ENCODE measurements at regions not wholly inside any gene's neighbourhood (a gene's known extent, or its start where the extent isn't known, plus 50 kb on each side); places are given as distances from the start of the nearest gene placed in this dataset.

DNA sequence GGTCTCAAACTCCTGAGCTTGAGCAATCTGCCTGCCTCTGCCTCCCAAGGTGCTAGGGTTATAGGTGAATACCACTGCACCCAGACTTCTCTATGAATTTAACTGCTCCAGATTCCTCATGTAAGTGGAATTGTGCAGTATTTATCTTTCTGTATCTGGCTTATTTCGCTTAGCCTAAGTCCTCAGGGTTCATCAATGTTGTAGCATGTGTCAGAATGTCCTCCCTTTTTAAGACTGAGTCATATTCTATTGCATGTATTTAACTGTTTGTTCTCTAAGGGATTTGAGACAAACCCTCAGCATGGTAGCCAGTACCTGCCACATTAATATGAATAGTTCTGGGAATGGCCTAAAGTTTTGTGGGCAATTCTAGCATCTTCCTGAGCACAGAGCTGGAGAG is 53.9 kb upstream of the TUT7 start:
- DNase-seq (ENCODE audit: low spot score in 2 of 2) = no peak
- intact Hi-C loops (cut with DNase I; ENCODE audit: low total_unique reads) = no loop called here
- TF ChIP-seq POLR2A (IDR thresholded peaks at IDR 0.05) = no peak
- TF ChIP-seq, protein P1, sequence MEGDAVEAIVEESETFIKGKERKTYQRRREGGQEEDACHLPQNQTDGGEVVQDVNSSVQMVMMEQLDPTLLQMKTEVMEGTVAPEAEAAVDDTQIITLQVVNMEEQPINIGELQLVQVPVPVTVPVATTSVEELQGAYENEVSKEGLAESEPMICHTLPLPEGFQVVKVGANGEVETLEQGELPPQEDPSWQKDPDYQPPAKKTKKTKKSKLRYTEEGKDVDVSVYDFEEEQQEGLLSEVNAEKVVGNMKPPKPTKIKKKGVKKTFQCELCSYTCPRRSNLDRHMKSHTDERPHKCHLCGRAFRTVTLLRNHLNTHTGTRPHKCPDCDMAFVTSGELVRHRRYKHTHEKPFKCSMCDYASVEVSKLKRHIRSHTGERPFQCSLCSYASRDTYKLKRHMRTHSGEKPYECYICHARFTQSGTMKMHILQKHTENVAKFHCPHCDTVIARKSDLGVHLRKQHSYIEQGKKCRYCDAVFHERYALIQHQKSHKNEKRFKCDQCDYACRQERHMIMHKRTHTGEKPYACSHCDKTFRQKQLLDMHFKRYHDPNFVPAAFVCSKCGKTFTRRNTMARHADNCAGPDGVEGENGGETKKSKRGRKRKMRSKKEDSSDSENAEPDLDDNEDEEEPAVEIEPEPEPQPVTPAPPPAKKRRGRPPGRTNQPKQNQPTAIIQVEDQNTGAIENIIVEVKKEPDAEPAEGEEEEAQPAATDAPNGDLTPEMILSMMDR (IDR thresholded peaks at IDR 0.05) = no peak
- WGBS, 2 donors = 40 to 43% methylated on average over 1 of the region's 1 CpG
- H3K4me3 ChIP-seq (ENCODE audit: low read depth, poor library complexity, severe bottlenecking) = no peak overlapping the region

DNA sequence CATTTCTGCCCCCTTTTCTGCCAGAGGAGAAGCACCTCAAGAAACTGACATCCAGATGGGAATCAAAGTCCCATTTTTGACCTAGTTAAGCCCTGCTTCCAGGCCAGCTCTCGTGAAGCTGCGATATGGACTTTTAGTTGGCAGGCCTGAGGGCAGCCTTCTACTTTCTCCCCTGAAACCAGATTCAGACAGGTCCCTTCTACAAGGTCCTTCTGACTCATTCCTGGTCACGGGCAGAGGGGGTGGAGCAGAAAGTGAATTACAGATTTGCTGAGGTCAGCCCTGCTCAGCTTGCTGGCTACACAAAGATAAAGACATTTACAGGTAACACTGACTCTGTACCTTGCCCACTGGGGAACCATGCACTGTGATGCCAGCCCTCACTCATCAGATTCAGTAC is 52.8 kb upstream of the TUT7 start:
- no peak for TF ChIP-seq POLR2A (IDR thresholded peaks at IDR 0.05)
- TF ChIP-seq, protein P1 (IDR thresholded peaks at IDR 0.05) = no peak
- intact Hi-C loops (cut with DNase I; ENCODE audit: low total_unique reads) = no loop called here
- H3K4me3 ChIP-seq (ENCODE audit: low read depth, poor library complexity, severe bottlenecking) = no peak overlapping the region
- peak in 1 of 2 donors; percentile 39 for DNase-seq (ENCODE audit: low spot score in 2 of 2)
- WGBS, 2 donors = 37 to 49% methylated on average over 3 of the region's 3 CpGs

DNA sequence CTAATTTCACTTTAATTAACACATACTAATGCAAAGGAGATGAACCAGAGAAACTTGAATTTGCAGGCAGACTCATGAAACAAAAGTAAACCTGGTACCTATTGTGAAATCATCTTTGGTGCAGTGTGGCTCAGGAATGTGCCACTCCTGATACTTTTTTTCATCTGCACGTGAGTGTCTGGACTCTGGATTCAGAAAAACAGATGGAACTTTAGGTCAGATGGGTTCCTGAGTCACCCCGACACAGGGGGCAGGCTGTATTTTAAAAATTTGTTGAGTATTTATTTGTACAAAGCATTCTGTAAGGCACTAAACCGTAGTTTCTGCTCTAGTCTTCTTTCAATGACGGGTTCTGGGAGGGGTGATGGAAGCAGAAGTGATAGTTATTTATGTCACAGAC is 52.2 kb upstream of the TUT7 start:
- H3K4me3 ChIP-seq (ENCODE audit: low read depth, poor library complexity, severe bottlenecking) = no peak overlapping the region
- 24 to 35% methylated on average over 4 of the region's 4 CpGs for WGBS, 2 donors
- intact Hi-C loops (cut with DNase I; ENCODE audit: low total_unique reads) = no loop called here
- TF ChIP-seq, protein P1 (IDR thresholded peaks at IDR 0.05) = no peak
- no peak for TF ChIP-seq POLR2A (IDR thresholded peaks at IDR 0.05)
- peak in 1 of 2 donors; percentile 51 for DNase-seq (ENCODE audit: low spot score in 2 of 2)

DNA sequence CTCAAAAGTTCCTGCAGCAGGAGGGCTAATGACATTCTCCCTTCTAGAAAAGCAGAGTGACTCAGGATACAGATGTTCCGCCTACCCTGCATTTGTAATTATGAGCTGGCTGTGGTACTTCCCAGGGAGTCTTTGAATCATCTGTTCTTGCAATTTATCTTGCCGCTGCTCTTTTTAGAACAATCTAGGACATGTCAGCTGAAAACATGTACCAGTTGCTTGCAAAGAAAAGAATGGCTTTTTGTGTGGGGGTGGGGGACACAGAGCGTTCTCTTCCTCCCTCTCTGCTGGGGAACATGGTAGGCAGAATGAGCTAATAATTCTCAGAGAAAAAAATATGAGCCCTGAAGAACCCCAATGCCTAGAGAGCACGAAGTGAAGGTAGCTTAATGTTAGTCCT is 51.7 kb upstream of the TUT7 start:
- DNase-seq (ENCODE audit: low spot score in 2 of 2) = peak in 1 of 2 donors; percentile 59
- no peak overlapping the region for H3K4me3 ChIP-seq (ENCODE audit: low read depth, poor library complexity, severe bottlenecking)
- WGBS, 2 donors = 10 to 12% methylated on average over 4 of the region's 4 CpGs
- no peak for TF ChIP-seq POLR2A (IDR thresholded peaks at IDR 0.05)
- intact Hi-C loops (cut with DNase I; ENCODE audit: low total_unique reads) = no loop called here

DNA sequence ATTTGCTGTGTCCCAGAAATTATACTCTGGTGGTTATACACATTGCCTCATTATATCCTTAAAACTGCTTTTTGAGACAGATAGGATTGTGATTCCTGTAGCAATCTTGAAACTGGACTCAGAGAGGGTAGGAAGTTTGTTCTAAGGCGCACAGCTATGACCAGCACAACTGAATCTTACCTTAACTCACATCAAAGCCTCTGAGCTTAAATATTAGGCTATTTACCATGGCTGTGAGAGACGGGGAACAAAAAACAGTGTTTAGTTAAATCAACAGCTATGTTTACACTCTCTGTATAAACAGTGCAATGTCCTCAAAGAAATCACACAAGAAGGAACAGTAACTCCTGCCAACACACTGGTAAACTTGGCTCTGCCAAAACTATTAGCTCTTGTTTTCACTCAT is 50.9 kb upstream of the TUT7 start:
- WGBS, 2 donors = 55 to 59% methylated on average over 2 of the region's 2 CpGs

More for the DNA sequence above, 50.9 kb upstream of the TUT7 start:
- DNase-seq (ENCODE audit: low spot score in 2 of 2) = no peak
- TF ChIP-seq POLR2A (IDR thresholded peaks at IDR 0.05) = no peak
- intact Hi-C loops (cut with DNase I; ENCODE audit: low total_unique reads) = no loop called here
- H3K4me3 ChIP-seq (ENCODE audit: low read depth, poor library complexity, severe bottlenecking) = no peak overlapping the region
